Left ventricle myocardium inferior (tissue), 1 donor: ENCODE measurements at regions not wholly inside any gene's neighbourhood (a gene's known extent, or its start where the extent isn't known, plus 50 kb on each side); places are given as distances from the start of the nearest gene placed in this dataset.

Experiments used
- DNase-seq: peaks from one replicate; pipeline ENCODE4 v3.0.0-alpha.2; 2020
- H3K27ac ChIP-seq: fragments of 200-600 bp; replicated peaks from 2 replicates; pipeline ENCODE4 v1.8.0; 2021
- H3K27me3 ChIP-seq: fragments of 200-600 bp; 2 replicates; pipeline ENCODE4 v1.8.0; 2021; ENCODE audit warnings: low read depth
- H3K36me3 ChIP-seq: fragments of 200-600 bp; 2 replicates; pipeline ENCODE4 v1.8.0; 2021
- H3K4me1 ChIP-seq: fragments of 200-600 bp; 2 replicates; pipeline ENCODE4 v1.8.0; 2021
- H3K4me3 ChIP-seq: fragments of 200-600 bp; 2 replicates; pipeline ENCODE4 v1.8.0; 2021; ENCODE audit warnings: mild to moderate bottlenecking, moderate library complexity
- H3K9me3 ChIP-seq: fragments of 200-600 bp; replicated peaks from 2 replicates; pipeline ENCODE4 v1.8.0; 2021
- intact Hi-C: fragments of 100-400 bp; cut with micrococcal nuclease; formaldehyde crosslinking; loops from one replicate; pipeline ENCODE4 v1.11.0; 2022
- TF ChIP-seq, protein P1 (sequence below): fragments of 200-600 bp; IDR thresholded peaks from 2 replicates; pipeline ENCODE4 v1.8.0; 2021; ENCODE audit warnings: antibody characterized with exemption, mild to moderate bottlenecking, borderline replicate concordance
- donor health status: DM: no; HTN: yes; CAD: no; lungs with severe emphysema.

DNA sequence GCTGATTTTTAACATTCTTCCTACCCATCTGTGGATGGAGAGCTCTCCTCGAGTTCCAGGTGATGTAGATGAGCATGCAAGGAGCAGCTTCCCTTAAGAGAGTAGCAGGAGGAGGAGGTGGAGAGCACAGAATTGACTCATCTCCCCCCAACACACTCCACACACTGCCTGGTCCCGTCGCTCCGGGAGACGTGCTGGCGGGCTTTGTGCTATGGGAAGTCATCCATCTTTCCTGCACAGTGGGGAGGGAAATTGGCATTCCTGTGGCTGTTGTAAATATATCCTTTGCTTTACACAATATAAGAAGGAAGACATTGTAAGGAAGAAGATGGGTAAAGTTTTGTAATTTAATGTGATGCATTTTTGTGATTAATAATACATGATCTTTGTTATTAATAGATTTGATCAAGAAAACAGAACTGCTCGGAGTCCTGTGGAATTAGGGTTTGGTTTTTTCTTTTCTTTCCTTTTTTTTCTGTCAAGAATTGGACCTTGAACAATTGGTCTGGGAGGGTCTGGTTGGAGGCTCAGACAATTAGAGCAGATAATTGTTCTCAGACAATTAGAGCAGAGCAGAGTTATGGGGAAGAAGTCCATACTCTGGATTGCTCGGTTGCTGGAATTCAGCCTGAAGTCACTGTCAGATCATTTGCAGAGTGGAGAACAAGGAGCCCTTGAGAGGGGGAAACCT, 297.8 kb downstream of the GADD45G start:
- H3K36me3 ChIP-seq: no peaks in the 10 kb centered on the region
- intact Hi-C loops: no loop called here
- H3K4me1 ChIP-seq: peaks cover 17% of the 10 kb centered on the region
- TF ChIP-seq, protein P1, sequence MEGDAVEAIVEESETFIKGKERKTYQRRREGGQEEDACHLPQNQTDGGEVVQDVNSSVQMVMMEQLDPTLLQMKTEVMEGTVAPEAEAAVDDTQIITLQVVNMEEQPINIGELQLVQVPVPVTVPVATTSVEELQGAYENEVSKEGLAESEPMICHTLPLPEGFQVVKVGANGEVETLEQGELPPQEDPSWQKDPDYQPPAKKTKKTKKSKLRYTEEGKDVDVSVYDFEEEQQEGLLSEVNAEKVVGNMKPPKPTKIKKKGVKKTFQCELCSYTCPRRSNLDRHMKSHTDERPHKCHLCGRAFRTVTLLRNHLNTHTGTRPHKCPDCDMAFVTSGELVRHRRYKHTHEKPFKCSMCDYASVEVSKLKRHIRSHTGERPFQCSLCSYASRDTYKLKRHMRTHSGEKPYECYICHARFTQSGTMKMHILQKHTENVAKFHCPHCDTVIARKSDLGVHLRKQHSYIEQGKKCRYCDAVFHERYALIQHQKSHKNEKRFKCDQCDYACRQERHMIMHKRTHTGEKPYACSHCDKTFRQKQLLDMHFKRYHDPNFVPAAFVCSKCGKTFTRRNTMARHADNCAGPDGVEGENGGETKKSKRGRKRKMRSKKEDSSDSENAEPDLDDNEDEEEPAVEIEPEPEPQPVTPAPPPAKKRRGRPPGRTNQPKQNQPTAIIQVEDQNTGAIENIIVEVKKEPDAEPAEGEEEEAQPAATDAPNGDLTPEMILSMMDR: no peak
- H3K9me3 ChIP-seq: no peaks in the 10 kb centered on the region
- DNase-seq: no peak
- H3K27ac ChIP-seq: no peak overlapping the region
- H3K27me3 ChIP-seq: no peaks in the 10 kb centered on the region
- H3K4me3 ChIP-seq: no peak overlapping the region

DNA sequence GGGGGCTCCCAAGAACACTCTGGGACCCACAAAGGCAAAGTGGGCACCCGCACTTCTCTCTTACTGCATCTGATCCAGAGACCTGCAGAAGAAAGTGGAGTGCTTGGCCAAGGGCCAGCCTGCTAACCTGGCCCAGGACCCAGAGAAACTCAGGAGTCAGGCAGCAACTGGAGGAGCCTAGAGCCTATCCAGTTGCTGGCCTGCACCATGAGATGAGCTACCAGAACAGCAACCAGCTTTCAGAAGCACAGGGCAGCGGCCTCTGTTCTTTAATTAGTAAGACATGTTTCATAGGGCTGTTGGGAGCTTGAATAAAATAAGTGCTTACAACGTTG, 298.3 kb downstream of the GADD45G start:
- TF ChIP-seq, protein P1: no peak
- intact Hi-C loops: no loop called here

DNA sequence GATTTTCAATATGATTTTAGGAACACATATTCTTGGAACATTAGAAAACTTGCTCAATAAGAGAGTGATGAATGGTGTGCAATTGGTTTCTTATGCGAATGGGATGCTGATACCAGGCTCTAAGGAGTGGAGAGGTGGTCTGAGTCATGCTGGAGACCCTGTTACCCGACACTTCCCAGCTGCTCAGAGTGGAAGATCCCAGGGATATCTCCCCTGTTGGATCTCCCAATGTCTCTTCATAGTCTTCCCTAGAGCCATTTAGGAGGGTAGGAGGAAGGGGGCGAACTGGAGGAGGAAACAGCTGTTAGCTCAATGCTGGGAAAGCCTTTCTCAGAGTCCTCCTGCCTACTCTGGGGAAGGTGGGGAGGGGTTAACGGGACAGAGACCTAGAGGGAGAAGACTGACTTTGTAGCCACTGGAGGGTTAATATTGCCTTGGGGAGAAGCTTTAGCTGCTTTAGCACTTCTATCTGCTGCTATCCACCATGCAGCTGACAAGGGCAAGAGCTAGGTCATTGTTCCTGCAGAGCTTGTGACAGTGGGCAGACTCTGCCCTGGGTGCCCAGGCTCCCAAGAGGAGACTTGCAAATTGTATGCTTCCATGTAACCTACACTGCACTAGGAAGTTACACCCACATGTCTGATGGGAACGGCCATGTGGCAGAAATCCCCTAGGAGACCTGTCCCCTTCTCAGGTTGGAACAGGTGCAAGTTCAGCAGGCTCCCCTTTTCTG, 301.0 kb downstream of the GADD45G start:
- Histone ChIP-seq H3K27me3 (no peaks in the 10 kb centered on the region), H3K9me3 (no peaks in the 10 kb centered on the region), H3K27ac (no peak overlapping the region), H3K36me3 (no peaks in the 10 kb centered on the region), H3K4me3 (no peak overlapping the region), H3K4me1 (peaks cover 17% of the 10 kb centered on the region)
- TF ChIP-seq, protein P1: no peak
- intact Hi-C loops: no loop called here
- DNase-seq: no peak

More for the DNA sequence above, 298.3 kb downstream of the GADD45G start:
- no peaks in the 10 kb centered on the region for H3K27me3 ChIP-seq
- H3K4me3 ChIP-seq: no peak overlapping the region
- no peaks in the 10 kb centered on the region for H3K9me3 ChIP-seq
- no peak for DNase-seq
- peaks cover 17% of the 10 kb centered on the region for H3K4me1 ChIP-seq
- H3K27ac ChIP-seq: no peak overlapping the region
- H3K36me3 ChIP-seq: no peaks in the 10 kb centered on the region

DNA sequence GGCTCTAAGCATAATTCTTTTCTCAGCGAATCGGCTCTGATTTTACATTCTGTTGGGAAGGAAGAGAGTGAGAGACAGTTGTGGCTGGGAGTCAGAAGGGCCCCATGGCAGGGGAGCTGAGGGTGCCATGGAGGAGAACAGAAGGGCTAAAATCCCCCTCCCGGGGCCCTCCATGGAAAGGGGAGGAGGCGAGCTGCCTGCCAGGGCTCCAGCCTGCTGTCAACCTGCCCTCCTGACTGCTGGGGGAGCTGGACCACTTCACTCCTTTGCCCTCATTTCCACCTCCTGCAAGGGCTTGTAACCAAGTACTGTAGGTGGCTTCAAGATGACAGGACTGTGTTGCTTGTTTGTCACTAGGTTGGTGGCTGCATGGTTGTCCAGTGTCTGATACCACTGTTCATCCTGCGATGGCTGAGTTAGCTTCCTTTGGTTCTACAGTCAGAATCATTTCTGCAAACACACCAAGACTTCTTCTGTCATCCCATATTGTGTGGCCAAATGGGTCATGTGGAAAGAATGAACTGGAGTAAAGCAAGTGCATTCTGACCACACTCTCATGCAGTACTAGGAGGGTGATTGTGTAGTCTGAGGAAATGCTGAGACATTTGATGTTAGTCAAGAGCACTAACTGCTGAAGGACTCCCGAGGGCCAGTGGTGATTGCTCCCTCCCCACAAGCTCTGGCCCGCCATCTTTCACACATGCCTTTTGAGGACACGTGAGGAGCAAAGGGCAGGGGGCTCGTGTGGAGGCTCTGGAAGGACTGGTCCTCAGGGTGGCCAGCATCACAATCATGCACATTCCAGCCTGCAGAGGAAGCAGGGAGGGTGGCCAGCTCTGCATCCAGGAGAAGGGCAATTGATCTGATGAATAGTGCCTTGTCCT, 307.2 kb downstream of the GADD45G start:
- no peaks in the 10 kb centered on the region for H3K27me3 ChIP-seq
- DNase-seq: no peak
- TF ChIP-seq, protein P1: no peak
- intact Hi-C loops: no loop called here
- no peaks in the 10 kb centered on the region for H3K36me3 ChIP-seq
- H3K27ac ChIP-seq: no peak overlapping the region
- H3K4me3 ChIP-seq: no peak overlapping the region
- H3K9me3 ChIP-seq: no peaks in the 10 kb centered on the region
- H3K4me1 ChIP-seq: peaks cover 9% of the 10 kb centered on the region

GRCh38 chr9:89912605-89912953, 307.8 kb downstream of the GADD45G start:
- TF ChIP-seq, protein P1: no peak
- H3K27ac ChIP-seq: no peak overlapping the region
- peaks cover 10% of the 10 kb centered on the region for H3K4me1 ChIP-seq
- no peaks in the 10 kb centered on the region for H3K36me3 ChIP-seq
- no peaks in the 10 kb centered on the region for H3K9me3 ChIP-seq
- H3K4me3 ChIP-seq: no peak overlapping the region
- no peaks in the 10 kb centered on the region for H3K27me3 ChIP-seq
- intact Hi-C loops: no loop called here
- no peak for DNase-seq
